Kidney (tissue), 13 donors: ENCODE measurements at regions not wholly inside any gene's neighbourhood (a gene's known extent, or its start where the extent isn't known, plus 50 kb on each side); places are given as distances from the start of the nearest gene placed in this dataset.

ENCODE experiments used
- DNase-seq, 5 donors: peaks; one replicate each; pipeline ENCODE4 v3.0.0-alpha.2; 2013 to 2020
- FAIRE-seq: peaks from 2 replicates; lab custom pipeline; 2012; peaks lifted over from hg19 to GRCh38; lab: Jason Lieb, UNC
- H3K27ac ChIP-seq, 2 donors: one replicate each; pipeline ENCODE4 v1.7.0; 2013; ENCODE audit warnings: low read depth in 2 of 2, low read length in 2 of 2, inconsistent platforms in 1 of 2
- H3K27me3 ChIP-seq: one replicate; pipeline ENCODE4 v1.7.1; 2013; ENCODE audit warnings: low read length, inconsistent platforms; ENCODE audit not compliant: control insufficient read depth, insufficient read depth
- H3K36me3 ChIP-seq, 3 donors: one replicate each; pipeline versions ENCODE4 v1.7.0 to v1.7.1; 2013; ENCODE audit warnings: low read length in 3 of 3, control low read depth in 1 of 3, inconsistent platforms in 1 of 3; ENCODE audit not compliant: insufficient read depth in 3 of 3, control insufficient read depth in 2 of 3
- H3K4me1 ChIP-seq, 3 donors: one replicate each; pipeline versions ENCODE4 v1.7.0 to v1.7.1; 2013; ENCODE audit warnings: low read length in 3 of 3, inconsistent platforms in 1 of 3, low read depth in 1 of 3; ENCODE audit not compliant: control insufficient read depth in 2 of 3, insufficient read depth in 2 of 3
- H3K4me3 ChIP-seq, 3 donors: one replicate each; pipeline versions ENCODE4 v1.7.0 to v1.8.1; 2013; ENCODE audit warnings: low read length in 3 of 3, control low read depth in 1 of 3, inconsistent platforms in 1 of 3
- H3K9ac ChIP-seq, 3 donors: one replicate each; pipeline versions ENCODE4 v1.7.0 to v1.7.1; 2013; ENCODE audit warnings: low read length in 3 of 3, control low read depth in 1 of 3, inconsistent platforms in 1 of 3
- H3K9me3 ChIP-seq, 3 donors: one replicate each; pipeline versions ENCODE4 v1.7.0 to v1.7.1; 2013; ENCODE audit warnings: low read length in 3 of 3, control low read depth in 1 of 3, inconsistent platforms in 1 of 3; ENCODE audit not compliant: control insufficient read depth in 2 of 3, insufficient read depth in 1 of 3
- intact Hi-C: fragments of 100-400 bp; cut with DNase I; formaldehyde crosslinking; loops from one replicate; pipeline ENCODE4 v1.11.1; 2022
- TF ChIP-seq, protein P1 (sequence below): IDR thresholded peaks from 3 replicates; pipeline ENCODE4 v1.5.1; 2012; ENCODE audit warnings: mild to moderate bottlenecking, moderate library complexity, borderline replicate concordance; ENCODE audit not compliant: insufficient read depth; ENCODE audit errors: extremely low read depth
- donor health status: control.
- donor health status: control.
- donor health status: control.
- donor health status: control.
- donor health status: control.
- donor health status: DM: yes; HTN: yes; CAD: no.
- donor health status: Normal renal cell carcinoma (clear cell type).

DNA sequence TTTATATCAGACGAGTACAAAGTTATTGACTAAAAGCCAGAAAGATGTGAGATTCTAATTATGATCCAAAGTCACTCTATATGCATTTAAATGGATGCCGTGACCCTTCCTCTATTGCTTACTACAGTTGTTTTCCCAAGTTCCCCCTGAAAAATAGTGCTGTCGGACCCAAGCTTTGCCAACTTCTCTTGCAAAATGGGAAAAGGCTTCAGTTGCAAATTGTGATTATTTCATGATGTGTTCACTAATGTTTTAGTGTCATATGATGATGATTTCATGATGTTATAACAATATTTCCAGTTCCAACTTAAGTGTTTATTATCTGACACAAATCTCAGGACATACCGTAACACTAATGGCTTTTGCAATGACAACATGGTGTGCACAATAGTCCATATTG lies 534.6 kb upstream of the ATP2B1 start:
- H3K9me3 ChIP-seq: no peaks in the 10 kb centered on the region
- no peak overlapping the region for H3K4me3 ChIP-seq
- H3K4me1 ChIP-seq: no peaks in the 10 kb centered on the region
- no peak overlapping the region for H3K27ac ChIP-seq
- FAIRE-seq (no peak), DNase-seq (no peak)
- intact Hi-C loops: no loop called here
- TF ChIP-seq, protein P1, sequence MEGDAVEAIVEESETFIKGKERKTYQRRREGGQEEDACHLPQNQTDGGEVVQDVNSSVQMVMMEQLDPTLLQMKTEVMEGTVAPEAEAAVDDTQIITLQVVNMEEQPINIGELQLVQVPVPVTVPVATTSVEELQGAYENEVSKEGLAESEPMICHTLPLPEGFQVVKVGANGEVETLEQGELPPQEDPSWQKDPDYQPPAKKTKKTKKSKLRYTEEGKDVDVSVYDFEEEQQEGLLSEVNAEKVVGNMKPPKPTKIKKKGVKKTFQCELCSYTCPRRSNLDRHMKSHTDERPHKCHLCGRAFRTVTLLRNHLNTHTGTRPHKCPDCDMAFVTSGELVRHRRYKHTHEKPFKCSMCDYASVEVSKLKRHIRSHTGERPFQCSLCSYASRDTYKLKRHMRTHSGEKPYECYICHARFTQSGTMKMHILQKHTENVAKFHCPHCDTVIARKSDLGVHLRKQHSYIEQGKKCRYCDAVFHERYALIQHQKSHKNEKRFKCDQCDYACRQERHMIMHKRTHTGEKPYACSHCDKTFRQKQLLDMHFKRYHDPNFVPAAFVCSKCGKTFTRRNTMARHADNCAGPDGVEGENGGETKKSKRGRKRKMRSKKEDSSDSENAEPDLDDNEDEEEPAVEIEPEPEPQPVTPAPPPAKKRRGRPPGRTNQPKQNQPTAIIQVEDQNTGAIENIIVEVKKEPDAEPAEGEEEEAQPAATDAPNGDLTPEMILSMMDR: no peak
- H3K27me3 ChIP-seq: no peaks in the 10 kb centered on the region
- H3K36me3 ChIP-seq: no peaks in the 10 kb centered on the region
- no peak overlapping the region for H3K9ac ChIP-seq

DNA sequence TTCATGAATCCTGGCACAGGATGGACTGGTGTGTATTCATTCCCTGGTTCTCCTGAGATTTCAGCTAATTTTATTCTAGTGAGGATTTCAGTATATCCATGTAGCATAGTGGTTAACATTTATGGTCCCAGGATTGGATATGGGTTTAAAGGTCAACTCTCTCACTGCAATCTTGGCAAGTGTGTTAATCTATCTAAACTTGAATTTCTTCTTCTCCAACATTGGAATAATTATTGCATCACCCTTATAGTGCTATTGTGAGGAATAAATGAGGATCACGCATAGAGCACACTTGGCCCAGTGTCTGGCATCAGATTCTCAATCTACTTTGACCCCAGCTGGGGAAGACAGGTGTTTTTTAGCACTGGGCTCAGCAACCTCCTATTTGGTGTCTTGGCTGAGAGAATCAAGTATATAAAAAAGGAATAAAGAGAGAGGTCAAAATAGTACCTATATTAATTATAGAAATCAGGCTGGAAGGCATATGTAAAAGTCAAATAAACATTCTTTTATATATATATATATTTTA lies 531.2 kb upstream of the ATP2B1 start:
- Histone ChIP-seq H3K36me3 (no peaks in the 10 kb centered on the region), H3K9ac (no peak overlapping the region), H3K27ac (no peak overlapping the region), H3K4me3 (no peak overlapping the region), H3K27me3 (no peaks in the 10 kb centered on the region), H3K9me3 (no peaks in the 10 kb centered on the region), H3K4me1 (no peaks in the 10 kb centered on the region)
- intact Hi-C loops: no loop called here
- TF ChIP-seq, protein P1: no peak
- no peak for DNase-seq
- FAIRE-seq: no peak

DNA sequence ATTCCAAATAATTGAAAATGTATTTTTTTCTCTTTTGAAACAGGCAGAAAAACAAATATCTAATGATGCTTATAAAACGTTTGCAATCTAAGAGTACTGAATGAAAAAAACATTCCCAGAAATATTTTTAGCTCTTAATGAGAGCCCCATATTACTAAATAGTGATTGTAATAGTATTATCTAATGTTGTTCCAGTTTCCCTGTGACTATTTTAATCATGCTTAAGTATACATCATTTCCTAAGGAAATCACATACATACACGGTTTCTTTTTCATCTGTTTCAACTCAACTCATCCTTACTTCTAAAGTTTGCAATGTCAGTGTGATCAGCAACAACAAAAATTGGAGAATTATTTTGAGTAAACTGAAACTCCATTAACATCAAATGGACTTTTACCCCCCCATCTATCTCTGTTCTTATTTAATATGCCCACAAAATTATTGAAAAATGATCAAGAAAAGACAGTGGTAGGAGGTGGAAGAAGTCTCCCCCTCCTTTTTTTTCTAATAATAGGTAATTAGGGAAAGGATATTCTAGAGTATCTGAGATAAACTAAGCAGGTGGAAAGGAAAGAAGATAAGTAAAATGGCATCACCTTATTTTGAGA lies 530.1 kb upstream of the ATP2B1 start:
- Histone ChIP-seq H3K4me3 (no peak overlapping the region), H3K9ac (no peak overlapping the region), H3K9me3 (no peaks in the 10 kb centered on the region), H3K4me1 (no peaks in the 10 kb centered on the region), H3K27me3 (no peaks in the 10 kb centered on the region), H3K36me3 (no peaks in the 10 kb centered on the region), H3K27ac (no peak overlapping the region)
- no peak for DNase-seq
- intact Hi-C loops: no loop called here
- TF ChIP-seq, protein P1: no peak
- no peak for FAIRE-seq

DNA sequence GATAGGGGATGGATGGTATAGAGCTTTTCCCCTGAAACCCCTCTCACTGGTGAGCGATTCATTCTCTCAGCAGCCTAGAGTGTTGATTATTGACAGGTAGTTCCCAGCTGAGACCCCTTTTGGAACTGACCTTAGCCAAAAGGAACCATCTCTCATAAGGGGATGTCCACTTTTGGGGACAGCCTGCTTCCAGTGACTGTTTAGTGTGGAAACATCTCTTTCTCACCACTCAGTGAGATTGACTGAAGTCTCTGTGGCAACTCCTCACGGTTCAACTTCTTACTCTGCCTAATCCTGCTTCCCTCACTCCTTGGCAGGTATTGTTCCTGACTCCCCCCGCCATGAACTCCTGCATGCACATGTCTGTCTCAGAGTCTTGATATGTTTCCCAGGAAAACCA lies 529.2 kb upstream of the ATP2B1 start:
- no peak overlapping the region for H3K4me3 ChIP-seq
- no peaks in the 10 kb centered on the region for H3K4me1 ChIP-seq
- FAIRE-seq (no peak), DNase-seq (no peak)
- no peaks in the 10 kb centered on the region for H3K27me3 ChIP-seq
- H3K9me3 ChIP-seq: no peaks in the 10 kb centered on the region
- H3K27ac ChIP-seq: no peak overlapping the region
- intact Hi-C loops: no loop called here
- H3K9ac ChIP-seq: no peak overlapping the region
- TF ChIP-seq, protein P1: no peak
- H3K36me3 ChIP-seq: no peaks in the 10 kb centered on the region
